Vagina (tissue), 2 donors: ENCODE measurements at regions not wholly inside any gene's neighbourhood (a gene's known extent, or its start where the extent isn't known, plus 50 kb on each side); places are given as distances from the start of the nearest gene placed in this dataset.

ENCODE experiments used
- POLR2A ChIP-seq, 2 donors: fragments of 450-650 bp; IDR thresholded peaks; one replicate each; pipeline ENCODE4 v1.6.1; 2017; ENCODE audit warnings: antibody characterized with exemption in 2 of 2, mild to moderate bottlenecking in 2 of 2, moderate library complexity in 2 of 2
- TF ChIP-seq, protein P1 (sequence below), 3 experiments: fragments of 450-650 bp in 2 of 3; fragments of 200-600 bp in 1 of 3; sonication (generic) in 1 of 3; IDR thresholded peaks; one replicate each; pipeline ENCODE4 v1.5.1; 2017 to 2019; ENCODE audit warnings: antibody characterized with exemption in 3 of 3, mild to moderate bottlenecking in 2 of 3, moderate library complexity in 2 of 3

DNA sequence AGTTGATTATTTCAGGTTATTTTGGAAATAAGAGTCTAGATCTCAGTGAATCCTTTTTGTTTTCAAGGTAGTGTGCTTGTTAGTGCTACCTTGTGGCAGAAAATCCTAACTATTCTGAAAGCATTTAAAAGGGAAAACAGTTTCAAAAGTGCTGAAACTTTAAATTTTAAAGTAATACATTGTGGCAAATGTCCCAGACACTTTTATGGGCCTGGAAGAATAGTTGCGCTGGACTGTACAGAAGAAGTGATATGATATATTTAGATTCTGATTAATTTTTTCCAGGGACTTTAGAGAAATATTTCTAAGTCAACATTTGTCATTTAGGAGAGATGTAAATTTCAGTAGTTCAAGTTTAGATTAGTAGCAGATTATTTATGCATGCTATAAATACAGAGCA, 96.7 kb upstream of the BMP5 start:
- TF ChIP-seq, protein P1, sequence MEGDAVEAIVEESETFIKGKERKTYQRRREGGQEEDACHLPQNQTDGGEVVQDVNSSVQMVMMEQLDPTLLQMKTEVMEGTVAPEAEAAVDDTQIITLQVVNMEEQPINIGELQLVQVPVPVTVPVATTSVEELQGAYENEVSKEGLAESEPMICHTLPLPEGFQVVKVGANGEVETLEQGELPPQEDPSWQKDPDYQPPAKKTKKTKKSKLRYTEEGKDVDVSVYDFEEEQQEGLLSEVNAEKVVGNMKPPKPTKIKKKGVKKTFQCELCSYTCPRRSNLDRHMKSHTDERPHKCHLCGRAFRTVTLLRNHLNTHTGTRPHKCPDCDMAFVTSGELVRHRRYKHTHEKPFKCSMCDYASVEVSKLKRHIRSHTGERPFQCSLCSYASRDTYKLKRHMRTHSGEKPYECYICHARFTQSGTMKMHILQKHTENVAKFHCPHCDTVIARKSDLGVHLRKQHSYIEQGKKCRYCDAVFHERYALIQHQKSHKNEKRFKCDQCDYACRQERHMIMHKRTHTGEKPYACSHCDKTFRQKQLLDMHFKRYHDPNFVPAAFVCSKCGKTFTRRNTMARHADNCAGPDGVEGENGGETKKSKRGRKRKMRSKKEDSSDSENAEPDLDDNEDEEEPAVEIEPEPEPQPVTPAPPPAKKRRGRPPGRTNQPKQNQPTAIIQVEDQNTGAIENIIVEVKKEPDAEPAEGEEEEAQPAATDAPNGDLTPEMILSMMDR (IDR thresholded peaks at IDR 0.05): no peak
- no peak for TF ChIP-seq POLR2A (IDR thresholded peaks at IDR 0.05)
